ENCODE measurements at regions not wholly inside any gene's neighbourhood (a gene's known extent, or its start where the extent isn't known, plus 50 kb on each side); places are given as distances from the start of the nearest gene placed in this dataset.
"Not testable (repeated sequence)": the region's sequence is repeated elsewhere in the genome, so short reads cannot be mapped to it uniquely, and the experiment has no call there.

- H3K4me1 ChIP-seq (ENCODE audit: control insufficient read depth, insufficient read depth, low read length, unreplicated experiment): no peaks in the 10 kb centered on the region
- H3K27me3 ChIP-seq (ENCODE audit: insufficient read depth, low read length): no peaks in the 10 kb centered on the region
- H3K27ac ChIP-seq (ENCODE audit: low read depth, low read length): no peak overlapping the region
- no peak overlapping the region for H3K4me3 ChIP-seq (ENCODE audit: low read depth, low read length)
- H3K36me3 ChIP-seq (ENCODE audit: insufficient read depth, low read length): no peaks in the 10 kb centered on the region
- H2AFZ ChIP-seq (ENCODE audit: low read length, unreplicated experiment): no peak overlapping the region
- no peaks in the 10 kb centered on the region for H3K79me2 ChIP-seq (ENCODE audit: control insufficient read depth, insufficient read depth, low read length, unreplicated experiment)
Observed at GRCh38 chr5:122694884-122695283, 80.0 kb upstream of the SNX2 start.

DNA sequence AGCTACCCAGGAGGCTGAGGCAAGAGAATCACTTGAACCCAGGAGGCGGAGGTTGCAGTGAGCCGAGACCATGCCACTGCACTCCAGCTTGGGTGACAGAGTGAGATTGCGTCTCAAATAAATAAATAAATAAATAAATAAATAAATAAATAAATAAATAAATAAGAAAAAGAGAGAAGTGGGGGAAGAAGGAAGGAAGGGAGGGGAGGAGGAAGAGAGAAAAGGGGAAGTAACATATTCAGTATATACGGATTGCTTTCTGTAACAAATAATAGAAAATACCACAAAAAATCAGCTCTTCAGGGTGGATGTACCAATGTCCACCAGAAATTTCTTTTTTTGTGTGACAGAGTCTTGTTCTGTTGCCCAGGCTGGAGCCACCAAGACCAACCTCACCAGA lies 78.1 kb upstream of the SNX2 start:
- not testable (repeated sequence) for H3K36me3 ChIP-seq (ENCODE audit: insufficient read depth, low read length); H3K4me3 ChIP-seq (ENCODE audit: low read depth, low read length); H3K4me1 ChIP-seq (ENCODE audit: control insufficient read depth, insufficient read depth, low read length, unreplicated experiment); H3K79me2 ChIP-seq (ENCODE audit: control insufficient read depth, insufficient read depth, low read length, unreplicated experiment); H3K27me3 ChIP-seq (ENCODE audit: insufficient read depth, low read length); H2AFZ ChIP-seq (ENCODE audit: low read length, unreplicated experiment); H3K27ac ChIP-seq (ENCODE audit: low read depth, low read length)

DNA sequence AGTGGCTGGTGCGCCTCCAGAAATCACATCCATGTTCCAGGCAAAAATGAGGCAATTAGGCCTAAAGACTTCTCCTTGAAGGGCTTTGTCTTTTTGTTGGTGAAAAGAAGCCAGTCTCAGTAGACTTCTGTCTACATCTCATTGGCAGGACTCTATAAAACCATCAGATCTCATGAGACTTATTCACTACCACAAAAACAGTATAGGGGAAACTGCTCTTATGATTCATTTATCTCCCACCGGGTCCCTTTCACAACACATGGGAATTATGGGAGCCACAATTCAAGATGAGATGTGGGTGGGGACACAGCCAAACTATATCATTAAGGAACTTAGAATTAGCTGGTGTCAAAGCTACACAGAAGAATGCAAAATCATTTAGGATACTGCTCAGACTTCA lies 77.7 kb upstream of the SNX2 start:
- H3K4me3 ChIP-seq (ENCODE audit: low read depth, low read length): no peak overlapping the region
- no peaks in the 10 kb centered on the region for H3K79me2 ChIP-seq (ENCODE audit: control insufficient read depth, insufficient read depth, low read length, unreplicated experiment)
- H3K36me3 ChIP-seq (ENCODE audit: insufficient read depth, low read length): no peaks in the 10 kb centered on the region
- H3K27me3 ChIP-seq (ENCODE audit: insufficient read depth, low read length): no peaks in the 10 kb centered on the region
- H3K4me1 ChIP-seq (ENCODE audit: control insufficient read depth, insufficient read depth, low read length, unreplicated experiment): no peaks in the 10 kb centered on the region
- no peak overlapping the region for H3K27ac ChIP-seq (ENCODE audit: low read depth, low read length)
- H2AFZ ChIP-seq (ENCODE audit: low read length, unreplicated experiment): no peak overlapping the region

GRCh38 chr5:122699201-122699600 lies 75.7 kb upstream of the SNX2 start:
- Histone ChIP-seq H2AFZ (ENCODE audit: low read length, unreplicated experiment) (no peak overlapping the region), H3K27ac (ENCODE audit: low read depth, low read length) (no peak overlapping the region), H3K4me3 (ENCODE audit: low read depth, low read length) (no peak overlapping the region), H3K79me2 (ENCODE audit: control insufficient read depth, insufficient read depth, low read length, unreplicated experiment) (no peaks in the 10 kb centered on the region), H3K36me3 (ENCODE audit: insufficient read depth, low read length) (no peaks in the 10 kb centered on the region), H3K27me3 (ENCODE audit: insufficient read depth, low read length) (no peaks in the 10 kb centered on the region), H3K4me1 (ENCODE audit: control insufficient read depth, insufficient read depth, low read length, unreplicated experiment) (no peaks in the 10 kb centered on the region)

GRCh38 chr5:122701640-122702523 lies 73.0 kb upstream of the SNX2 start:
- Histone ChIP-seq H3K4me3 (ENCODE audit: low read depth, low read length) (no peak overlapping the region), H3K36me3 (ENCODE audit: insufficient read depth, low read length) (no peaks in the 10 kb centered on the region), H2AFZ (ENCODE audit: low read length, unreplicated experiment) (no peak overlapping the region), H3K4me1 (ENCODE audit: control insufficient read depth, insufficient read depth, low read length, unreplicated experiment) (no peaks in the 10 kb centered on the region), H3K27me3 (ENCODE audit: insufficient read depth, low read length) (no peaks in the 10 kb centered on the region), H3K27ac (ENCODE audit: low read depth, low read length) (no peak overlapping the region), H3K79me2 (ENCODE audit: control insufficient read depth, insufficient read depth, low read length, unreplicated experiment) (no peaks in the 10 kb centered on the region)

GRCh38 chr5:122702524-122702875 lies 72.4 kb upstream of the SNX2 start:
- H3K4me3 ChIP-seq (ENCODE audit: low read depth, low read length): no peak overlapping the region
- no peaks in the 10 kb centered on the region for H3K79me2 ChIP-seq (ENCODE audit: control insufficient read depth, insufficient read depth, low read length, unreplicated experiment)
- H3K27ac ChIP-seq (ENCODE audit: low read depth, low read length): no peak overlapping the region
- H2AFZ ChIP-seq (ENCODE audit: low read length, unreplicated experiment): no peak overlapping the region
- no peaks in the 10 kb centered on the region for H3K27me3 ChIP-seq (ENCODE audit: insufficient read depth, low read length)
- no peaks in the 10 kb centered on the region for H3K4me1 ChIP-seq (ENCODE audit: control insufficient read depth, insufficient read depth, low read length, unreplicated experiment)
- no peaks in the 10 kb centered on the region for H3K36me3 ChIP-seq (ENCODE audit: insufficient read depth, low read length)

- no peaks in the 10 kb centered on the region for H3K79me2 ChIP-seq (ENCODE audit: control insufficient read depth, insufficient read depth, low read length, unreplicated experiment)
- no peaks in the 10 kb centered on the region for H3K4me1 ChIP-seq (ENCODE audit: control insufficient read depth, insufficient read depth, low read length, unreplicated experiment)
Observed at GRCh38 chr5:122703203-122703602, 71.7 kb upstream of the SNX2 start.

DNA sequence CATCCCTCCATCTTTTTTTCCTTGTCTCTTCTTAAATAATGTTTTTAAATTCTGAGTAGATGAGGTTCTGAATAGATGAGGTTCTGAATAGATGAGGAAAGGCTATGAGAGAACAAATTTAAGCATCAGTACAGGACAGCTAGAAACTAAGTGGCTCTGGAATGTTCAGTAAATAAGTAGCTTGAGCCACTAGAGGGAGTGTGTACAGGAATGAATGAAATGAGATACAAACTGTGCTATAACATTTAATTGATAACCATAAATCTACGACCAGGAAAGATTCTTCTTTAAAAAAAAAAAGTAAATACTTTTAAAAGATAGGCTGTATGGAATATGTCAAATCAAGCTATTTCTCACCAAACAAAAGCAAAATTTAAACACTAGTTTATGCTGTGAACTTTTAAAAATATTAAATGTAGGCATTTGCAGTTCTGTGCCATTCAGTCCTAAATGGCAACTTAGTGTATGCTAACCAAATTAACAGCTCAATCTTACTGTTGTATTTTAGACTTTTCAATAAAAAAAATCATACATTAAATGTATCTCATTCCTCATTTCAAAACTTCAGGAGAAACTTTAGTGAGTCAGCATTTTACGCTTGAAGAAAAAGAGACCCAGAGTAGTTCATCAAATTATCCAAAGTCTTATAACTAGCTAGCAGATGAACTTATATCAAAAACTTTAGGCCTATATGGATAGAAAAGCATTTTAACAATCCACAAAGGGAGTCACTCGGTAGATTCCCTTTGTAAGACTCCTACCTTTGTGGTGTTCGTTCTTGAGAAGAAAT lies 70.4 kb upstream of the SNX2 start:
- H3K79me2 ChIP-seq (ENCODE audit: control insufficient read depth, insufficient read depth, low read length, unreplicated experiment): no peaks in the 10 kb centered on the region
- no peaks in the 10 kb centered on the region for H3K4me1 ChIP-seq (ENCODE audit: control insufficient read depth, insufficient read depth, low read length, unreplicated experiment)
- no peak overlapping the region for H2AFZ ChIP-seq (ENCODE audit: low read length, unreplicated experiment)
- no peaks in the 10 kb centered on the region for H3K27me3 ChIP-seq (ENCODE audit: insufficient read depth, low read length)
- H3K27ac ChIP-seq (ENCODE audit: low read depth, low read length): no peak overlapping the region
- no peaks in the 10 kb centered on the region for H3K36me3 ChIP-seq (ENCODE audit: insufficient read depth, low read length)
- no peak overlapping the region for H3K4me3 ChIP-seq (ENCODE audit: low read depth, low read length)

More at GRCh38 chr5:122703203-122703602, 71.7 kb upstream of the SNX2 start:
- Histone ChIP-seq H3K36me3 (ENCODE audit: insufficient read depth, low read length) (no peaks in the 10 kb centered on the region), H3K4me3 (ENCODE audit: low read depth, low read length) (no peak overlapping the region), H3K27me3 (ENCODE audit: insufficient read depth, low read length) (no peaks in the 10 kb centered on the region), H2AFZ (ENCODE audit: low read length, unreplicated experiment) (no peak overlapping the region), H3K27ac (ENCODE audit: low read depth, low read length) (no peak overlapping the region)

- H3K36me3 ChIP-seq (ENCODE audit: insufficient read depth, low read length): no peaks in the 10 kb centered on the region
- H3K27ac ChIP-seq (ENCODE audit: low read depth, low read length): no peak overlapping the region
- H3K79me2 ChIP-seq (ENCODE audit: control insufficient read depth, insufficient read depth, low read length, unreplicated experiment): no peaks in the 10 kb centered on the region
- no peak overlapping the region for H2AFZ ChIP-seq (ENCODE audit: low read length, unreplicated experiment)
- no peak overlapping the region for H3K4me3 ChIP-seq (ENCODE audit: low read depth, low read length)
- H3K27me3 ChIP-seq (ENCODE audit: insufficient read depth, low read length): no peaks in the 10 kb centered on the region
- no peaks in the 10 kb centered on the region for H3K4me1 ChIP-seq (ENCODE audit: control insufficient read depth, insufficient read depth, low read length, unreplicated experiment)
Observed at GRCh38 chr5:122705851-122706250, 69.0 kb upstream of the SNX2 start.

DNA sequence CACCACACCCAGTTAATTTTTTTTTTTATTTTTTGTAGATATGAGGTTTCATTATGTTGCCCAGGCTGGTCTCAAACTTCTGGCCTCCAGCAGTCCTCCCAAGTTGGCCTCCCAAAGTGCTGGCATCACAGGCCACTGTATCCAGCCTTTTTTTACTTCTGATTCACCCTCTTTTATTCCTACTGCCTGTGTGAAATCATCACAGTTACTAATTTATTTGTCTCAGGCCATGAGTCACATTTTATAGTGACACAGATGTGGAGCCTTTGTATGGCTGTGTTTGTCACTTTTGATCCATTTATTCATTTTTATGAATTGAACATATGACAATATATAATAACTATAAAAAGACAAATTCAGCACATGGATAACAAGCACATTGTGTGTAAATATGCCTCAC lies 67.1 kb upstream of the SNX2 start:
- Histone ChIP-seq H3K4me3 (ENCODE audit: low read depth, low read length) (no peak overlapping the region), H3K79me2 (ENCODE audit: control insufficient read depth, insufficient read depth, low read length, unreplicated experiment) (no peaks in the 10 kb centered on the region), H3K27me3 (ENCODE audit: insufficient read depth, low read length) (no peaks in the 10 kb centered on the region), H2AFZ (ENCODE audit: low read length, unreplicated experiment) (no peak overlapping the region), H3K4me1 (ENCODE audit: control insufficient read depth, insufficient read depth, low read length, unreplicated experiment) (no peaks in the 10 kb centered on the region), H3K36me3 (ENCODE audit: insufficient read depth, low read length) (no peaks in the 10 kb centered on the region), H3K27ac (ENCODE audit: low read depth, low read length) (no peak overlapping the region)

DNA sequence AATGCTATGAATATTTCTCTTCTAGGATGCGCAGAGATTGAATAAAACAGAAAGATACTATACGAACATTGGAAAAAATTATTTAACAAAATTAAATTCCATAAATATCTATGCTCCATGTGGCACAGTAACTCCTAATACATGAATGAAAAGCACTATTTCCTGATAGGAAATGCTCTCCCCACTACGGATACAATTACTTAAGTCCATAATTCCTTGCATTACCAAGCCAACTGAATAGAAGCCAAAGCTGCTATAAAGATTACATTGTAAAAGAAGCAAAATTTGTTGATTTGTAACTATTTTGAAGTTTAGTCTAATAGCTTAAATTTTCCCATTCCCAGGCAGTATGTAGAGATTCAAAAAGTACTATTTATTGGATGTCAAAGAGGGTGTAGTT lies 61.8 kb upstream of the SNX2 start:
- Histone ChIP-seq H2AFZ (ENCODE audit: low read length, unreplicated experiment) (no peak overlapping the region), H3K79me2 (ENCODE audit: control insufficient read depth, insufficient read depth, low read length, unreplicated experiment) (no peaks in the 10 kb centered on the region), H3K4me1 (ENCODE audit: control insufficient read depth, insufficient read depth, low read length, unreplicated experiment) (peaks cover 10% of the 10 kb centered on the region), H3K4me3 (ENCODE audit: low read depth, low read length) (no peak overlapping the region), H3K27me3 (ENCODE audit: insufficient read depth, low read length) (no peaks in the 10 kb centered on the region), H3K27ac (ENCODE audit: low read depth, low read length) (no peak overlapping the region), H3K36me3 (ENCODE audit: insufficient read depth, low read length) (no peaks in the 10 kb centered on the region)
